ENCODE measurements at regions not wholly inside any gene's neighbourhood (a gene's known extent, or its start where the extent isn't known, plus 50 kb on each side); places are given as distances from the start of the nearest gene placed in this dataset.

DNA sequence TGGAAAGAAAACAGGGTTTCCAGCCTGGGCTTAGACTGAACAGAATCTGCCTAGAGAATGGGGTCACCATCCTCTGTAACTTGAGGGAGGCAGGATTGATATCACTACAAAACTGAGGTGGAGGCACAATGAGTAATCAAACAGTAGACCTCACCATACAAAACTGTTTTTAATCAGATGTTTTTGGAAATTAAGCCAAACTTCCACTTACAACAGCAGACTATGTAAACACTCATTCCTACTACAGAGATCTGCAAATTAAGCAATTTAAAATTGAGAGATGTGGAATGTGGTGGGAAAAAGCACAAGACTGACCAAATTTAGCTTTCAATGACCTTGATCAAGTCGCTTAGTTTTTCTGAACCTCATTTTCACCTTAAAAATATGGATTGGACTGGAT is 104.3 kb upstream of the SLC38A4 start (continued):
- TF ChIP-seq, protein P1, sequence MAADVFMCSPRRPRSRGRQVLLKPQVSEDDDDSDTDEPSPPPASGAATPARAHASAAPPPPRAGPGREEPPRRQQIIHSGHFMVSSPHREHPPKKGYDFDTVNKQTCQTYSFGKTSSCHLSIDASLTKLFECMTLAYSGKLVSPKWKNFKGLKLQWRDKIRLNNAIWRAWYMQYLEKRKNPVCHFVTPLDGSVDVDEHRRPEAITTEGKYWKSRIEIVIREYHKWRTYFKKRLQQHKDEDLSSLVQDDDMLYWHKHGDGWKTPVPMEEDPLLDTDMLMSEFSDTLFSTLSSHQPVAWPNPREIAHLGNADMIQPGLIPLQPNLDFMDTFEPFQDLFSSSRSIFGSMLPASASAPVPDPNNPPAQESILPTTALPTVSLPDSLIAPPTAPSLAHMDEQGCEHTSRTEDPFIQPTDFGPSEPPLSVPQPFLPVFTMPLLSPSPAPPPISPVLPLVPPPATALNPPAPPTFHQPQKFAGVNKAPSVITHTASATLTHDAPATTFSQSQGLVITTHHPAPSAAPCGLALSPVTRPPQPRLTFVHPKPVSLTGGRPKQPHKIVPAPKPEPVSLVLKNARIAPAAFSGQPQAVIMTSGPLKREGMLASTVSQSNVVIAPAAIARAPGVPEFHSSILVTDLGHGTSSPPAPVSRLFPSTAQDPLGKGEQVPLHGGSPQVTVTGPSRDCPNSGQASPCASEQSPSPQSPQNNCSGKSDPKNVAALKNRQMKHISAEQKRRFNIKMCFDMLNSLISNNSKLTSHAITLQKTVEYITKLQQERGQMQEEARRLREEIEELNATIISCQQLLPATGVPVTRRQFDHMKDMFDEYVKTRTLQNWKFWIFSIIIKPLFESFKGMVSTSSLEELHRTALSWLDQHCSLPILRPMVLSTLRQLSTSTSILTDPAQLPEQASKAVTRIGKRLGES (CRISPR knock-in tag; IDR thresholded peaks at IDR 0.05; ENCODE audit: borderline replicate concordance): no peak
- TF ChIP-seq SNAI1 (CRISPR knock-in tag; IDR thresholded peaks at IDR 0.05; ENCODE audit: borderline replicate concordance): no peak
- TF ChIP-seq, protein P2, sequence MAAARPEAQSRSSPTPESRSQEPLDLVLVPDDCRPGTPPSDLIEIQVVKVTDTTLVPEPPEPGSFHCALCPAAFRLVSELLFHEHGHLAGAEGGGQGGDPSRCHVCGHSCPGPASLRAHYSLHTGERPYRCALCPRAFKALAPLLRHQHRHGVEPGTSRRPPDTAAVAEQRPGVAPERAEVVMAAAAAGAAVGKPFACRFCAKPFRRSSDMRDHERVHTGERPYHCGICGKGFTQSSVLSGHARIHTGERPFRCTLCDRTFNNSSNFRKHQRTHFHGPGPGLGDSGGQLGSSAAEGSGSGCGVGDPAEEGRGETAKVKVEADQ (CRISPR knock-in tag; IDR thresholded peaks at IDR 0.05; ENCODE audit: borderline replicate concordance): no peak
- no peak for TF ChIP-seq ZNF780A (CRISPR knock-in tag; IDR thresholded peaks at IDR 0.05)
- no peak for TF ChIP-seq ZKSCAN5 (CRISPR knock-in tag; IDR thresholded peaks at IDR 0.05)
- TF ChIP-seq MIER2 (CRISPR knock-in tag; IDR thresholded peaks at IDR 0.05): no peak
- no peak for TF ChIP-seq KDM2A (CRISPR knock-in tag; IDR thresholded peaks at IDR 0.05; ENCODE audit: borderline replicate concordance, low read depth)
- TF ChIP-seq ZNF432 (CRISPR knock-in tag; IDR thresholded peaks at IDR 0.05; ENCODE audit: borderline replicate concordance): no peak
- no peak for TF ChIP-seq ZNF703 (CRISPR knock-in tag; IDR thresholded peaks at IDR 0.05; ENCODE audit: borderline replicate concordance)
- TF ChIP-seq ZNF746 (CRISPR knock-in tag; IDR thresholded peaks at IDR 0.05): no peak
- TF ChIP-seq, protein P3, sequence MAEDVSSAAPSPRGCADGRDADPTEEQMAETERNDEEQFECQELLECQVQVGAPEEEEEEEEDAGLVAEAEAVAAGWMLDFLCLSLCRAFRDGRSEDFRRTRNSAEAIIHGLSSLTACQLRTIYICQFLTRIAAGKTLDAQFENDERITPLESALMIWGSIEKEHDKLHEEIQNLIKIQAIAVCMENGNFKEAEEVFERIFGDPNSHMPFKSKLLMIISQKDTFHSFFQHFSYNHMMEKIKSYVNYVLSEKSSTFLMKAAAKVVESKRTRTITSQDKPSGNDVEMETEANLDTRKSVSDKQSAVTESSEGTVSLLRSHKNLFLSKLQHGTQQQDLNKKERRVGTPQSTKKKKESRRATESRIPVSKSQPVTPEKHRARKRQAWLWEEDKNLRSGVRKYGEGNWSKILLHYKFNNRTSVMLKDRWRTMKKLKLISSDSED (CRISPR knock-in tag; IDR thresholded peaks at IDR 0.05): no peak
- TF ChIP-seq ZNF350 (CRISPR knock-in tag; IDR thresholded peaks at IDR 0.05; ENCODE audit: borderline replicate concordance, low read depth): no peak
- TF ChIP-seq CENPX (CRISPR knock-in tag; IDR thresholded peaks at IDR 0.05): no peak
- TF ChIP-seq, protein P4, sequence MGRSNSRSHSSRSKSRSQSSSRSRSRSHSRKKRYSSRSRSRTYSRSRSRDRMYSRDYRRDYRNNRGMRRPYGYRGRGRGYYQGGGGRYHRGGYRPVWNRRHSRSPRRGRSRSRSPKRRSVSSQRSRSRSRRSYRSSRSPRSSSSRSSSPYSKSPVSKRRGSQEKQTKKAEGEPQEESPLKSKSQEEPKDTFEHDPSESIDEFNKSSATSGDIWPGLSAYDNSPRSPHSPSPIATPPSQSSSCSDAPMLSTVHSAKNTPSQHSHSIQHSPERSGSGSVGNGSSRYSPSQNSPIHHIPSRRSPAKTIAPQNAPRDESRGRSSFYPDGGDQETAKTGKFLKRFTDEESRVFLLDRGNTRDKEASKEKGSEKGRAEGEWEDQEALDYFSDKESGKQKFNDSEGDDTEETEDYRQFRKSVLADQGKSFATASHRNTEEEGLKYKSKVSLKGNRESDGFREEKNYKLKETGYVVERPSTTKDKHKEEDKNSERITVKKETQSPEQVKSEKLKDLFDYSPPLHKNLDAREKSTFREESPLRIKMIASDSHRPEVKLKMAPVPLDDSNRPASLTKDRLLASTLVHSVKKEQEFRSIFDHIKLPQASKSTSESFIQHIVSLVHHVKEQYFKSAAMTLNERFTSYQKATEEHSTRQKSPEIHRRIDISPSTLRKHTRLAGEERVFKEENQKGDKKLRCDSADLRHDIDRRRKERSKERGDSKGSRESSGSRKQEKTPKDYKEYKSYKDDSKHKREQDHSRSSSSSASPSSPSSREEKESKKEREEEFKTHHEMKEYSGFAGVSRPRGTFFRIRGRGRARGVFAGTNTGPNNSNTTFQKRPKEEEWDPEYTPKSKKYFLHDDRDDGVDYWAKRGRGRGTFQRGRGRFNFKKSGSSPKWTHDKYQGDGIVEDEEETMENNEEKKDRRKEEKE (IDR thresholded peaks at IDR 0.05): no peak

All from HepG2 (cell line).